Spleen (tissue), 7 donors: ENCODE measurements at regions not wholly inside any gene's neighbourhood (a gene's known extent, or its start where the extent isn't known, plus 50 kb on each side); places are given as distances from the start of the nearest gene placed in this dataset.

Source experiments
- POLR2AphosphoS5 ChIP-seq, 3 donors: sonication (generic); formaldehyde crosslinking; IDR thresholded peaks; one replicate each; pipeline ENCODE4 v1.5.1; 2017; ENCODE audit warnings: antibody characterized with exemption in 3 of 3
- TF ChIP-seq, protein P1 (sequence below), 11 experiments: fragments of 200-600 bp in 7 of 11; fragments of 450-650 bp in 4 of 11; sonication (generic) in 4 of 11; IDR thresholded peaks in 8 of 11; conservative IDR thresholded peaks in 3 of 11; 1 replicate in 7 of 11; 2 replicates in 4 of 11; pipeline versions ENCODE4 v1.4.0 to v1.8.0; 2016 to 2021; ENCODE audit warnings: antibody characterized with exemption in 11 of 11, inconsistent platforms in 4 of 11, mild to moderate bottlenecking in 1 of 11
- donor health status: DM: no; HTN: no; CAD: no; lungs with moderate emphysema.
- donor health status: DM: no; HTN: no; CAD: no.
- donor health status: DM: no; HTN: no; CAD: no.

GRCh38 chr15:94606286-94606685 lies 374.9 kb downstream of the MCTP2 start:
- TF ChIP-seq, protein P1, sequence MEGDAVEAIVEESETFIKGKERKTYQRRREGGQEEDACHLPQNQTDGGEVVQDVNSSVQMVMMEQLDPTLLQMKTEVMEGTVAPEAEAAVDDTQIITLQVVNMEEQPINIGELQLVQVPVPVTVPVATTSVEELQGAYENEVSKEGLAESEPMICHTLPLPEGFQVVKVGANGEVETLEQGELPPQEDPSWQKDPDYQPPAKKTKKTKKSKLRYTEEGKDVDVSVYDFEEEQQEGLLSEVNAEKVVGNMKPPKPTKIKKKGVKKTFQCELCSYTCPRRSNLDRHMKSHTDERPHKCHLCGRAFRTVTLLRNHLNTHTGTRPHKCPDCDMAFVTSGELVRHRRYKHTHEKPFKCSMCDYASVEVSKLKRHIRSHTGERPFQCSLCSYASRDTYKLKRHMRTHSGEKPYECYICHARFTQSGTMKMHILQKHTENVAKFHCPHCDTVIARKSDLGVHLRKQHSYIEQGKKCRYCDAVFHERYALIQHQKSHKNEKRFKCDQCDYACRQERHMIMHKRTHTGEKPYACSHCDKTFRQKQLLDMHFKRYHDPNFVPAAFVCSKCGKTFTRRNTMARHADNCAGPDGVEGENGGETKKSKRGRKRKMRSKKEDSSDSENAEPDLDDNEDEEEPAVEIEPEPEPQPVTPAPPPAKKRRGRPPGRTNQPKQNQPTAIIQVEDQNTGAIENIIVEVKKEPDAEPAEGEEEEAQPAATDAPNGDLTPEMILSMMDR (IDR thresholded peaks at IDR 0.05 in 8 of 11, conservative IDR thresholded peaks at IDR 0.05 in 3 of 11): no peak
- no peak for TF ChIP-seq POLR2AphosphoS5 (IDR thresholded peaks at IDR 0.05)
